ENCODE measurements at regions not wholly inside any gene's neighbourhood (a gene's known extent, or its start where the extent isn't known, plus 50 kb on each side); places are given as distances from the start of the nearest gene placed in this dataset.

GRCh38 chr17:72447251-72447640 lies 326.4 kb downstream of the SOX9 start:
- no peak for TF ChIP-seq POLR2AphosphoS5 (IDR thresholded peaks at IDR 0.05; ENCODE audit: borderline replicate concordance, low read depth, low read length)
- TF ChIP-seq EZH2 (IDR thresholded peaks at IDR 0.05): no peak

Data from SK-N-MC (cell line).